Right lobe of liver (tissue), 6 donors: ENCODE measurements at regions not wholly inside any gene's neighbourhood (a gene's known extent, or its start where the extent isn't known, plus 50 kb on each side); places are given as distances from the start of the nearest gene placed in this dataset.

Source experiments
- ATAC-seq, 4 donors: fragments of 200-7000 bp; cut with Tn5 transposase; one replicate each; pipeline ENCODE4 v1.9.1; 2020; ENCODE audit warnings: mild to moderate bottlenecking in 4 of 4, moderate library complexity in 4 of 4
- DNase-seq, 3 donors: peaks; one replicate each; pipeline ENCODE4 v3.0.0-alpha.2; 2020
- H3K27ac ChIP-seq, 3 donors: fragments of 200-600 bp; one replicate each; pipeline ENCODE4 v1.8.0; 2022
- H3K27me3 ChIP-seq, 2 donors: fragments of 200-600 bp; one replicate each; pipeline ENCODE4 v1.8.0; 2022
- H3K36me3 ChIP-seq, 4 donors: fragments of 200-600 bp; sonication (generic) in 1 of 4; one replicate each; pipeline versions ENCODE4 v1.5.1 to v1.8.0; 2017 to 2022; ENCODE audit warnings: control low read depth in 1 of 4
- H3K4me1 ChIP-seq, 4 donors: fragments of 200-600 bp; sonication (generic) in 1 of 4; one replicate each; pipeline versions ENCODE4 v1.5.1 to v1.8.0; 2017 to 2022; ENCODE audit warnings: control low read depth in 1 of 4
- H3K4me3 ChIP-seq, 3 donors: fragments of 200-600 bp; one replicate each; pipeline ENCODE4 v1.8.0; 2022
- H3K9me3 ChIP-seq, 4 donors: fragments of 200-600 bp; sonication (generic) in 1 of 4; one replicate each; pipeline versions ENCODE4 v1.5.1 to v1.8.0; 2017 to 2022; ENCODE audit warnings: control low read depth in 1 of 4
- CTCF ChIP-seq, 4 donors: fragments of 200-600 bp in 3 of 4; fragments of 450-650 bp in 1 of 4; IDR thresholded peaks; one replicate each; pipeline versions ENCODE4 v1.5.1 to v1.8.0; 2016 to 2022; ENCODE audit warnings: antibody characterized with exemption in 4 of 4, mild to moderate bottlenecking in 2 of 4
- POLR2A ChIP-seq: fragments of 450-650 bp; IDR thresholded peaks from one replicate; pipeline ENCODE4 v1.6.1; 2017; ENCODE audit warnings: antibody characterized with exemption, mild to moderate bottlenecking
- WGBS: methylation state at CpG from one replicate; pipeline ENCODE4 v1.1.6; 2018; ENCODE audit warnings: low coverage, low lambda C conversion rate; ENCODE audit not compliant: insufficient coverage; ENCODE audit errors: missing lambda C conversion rate; 5-methylcytosine and 5-hydroxymethylcytosine counted together
- intact Hi-C, 2 donors: fragments of 100-400 bp; cut with DNase I; formaldehyde crosslinking; loops; one replicate each; pipeline versions ENCODE4 v1.11.2 to v1.14.1; 2022
- donor health status: DM: no; HTN: yes; CAD: no.
- donor health status: DM: no; HTN: no; CAD: no.
- donor health status: DM: no; HTN: no; CAD: no.
- donor health status: DM: no; HTN: yes; CAD: no.
- donor health status: DM: no; HTN: yes; CAD: no.

- ATAC-seq = no peak
- 71% methylated on average over 3 of the region's 3 CpGs for WGBS
- no peaks in the 10 kb centered on the region for H3K27me3 ChIP-seq
Measured at GRCh38 chr3:40736943-40737342, 212.2 kb downstream of the ZNF621 start.

GRCh38 chr3:40737343-40737742, 212.6 kb downstream of the ZNF621 start:
- DNase-seq (no peak), ATAC-seq (no peak)
- Histone ChIP-seq H3K36me3 (no peaks in the 10 kb centered on the region), H3K9me3 (no peaks in the 10 kb centered on the region), H3K27ac (no peak overlapping the region), H3K27me3 (no peaks in the 10 kb centered on the region), H3K4me3 (no peak overlapping the region), H3K4me1 (no peaks in the 10 kb centered on the region)
- TF ChIP-seq POLR2A (no peak), CTCF (IDR thresholded peaks at IDR 0.05) (no peak)
- 78% methylated on average over 3 of the region's 3 CpGs for WGBS
- intact Hi-C loops = no loop called here

More at GRCh38 chr3:40736943-40737342, 212.2 kb downstream of the ZNF621 start:
- DNase-seq = no peak
- Histone ChIP-seq H3K4me3 (no peak overlapping the region), H3K36me3 (no peaks in the 10 kb centered on the region), H3K27ac (no peak overlapping the region), H3K4me1 (no peaks in the 10 kb centered on the region), H3K9me3 (no peaks in the 10 kb centered on the region)
- TF ChIP-seq CTCF (IDR thresholded peaks at IDR 0.05) (no peak), POLR2A (no peak)
- intact Hi-C loops = no loop called here

GRCh38 chr3:40739971-40740370, 215.2 kb downstream of the ZNF621 start:
- H3K4me1 ChIP-seq = no peaks in the 10 kb centered on the region
- H3K27ac ChIP-seq = no peak overlapping the region

GRCh38 chr3:40741729-40742128, 217.0 kb downstream of the ZNF621 start:
- no CpG with 5 or more reads among the region's 1 CpG for WGBS
- no peak for DNase-seq
- no peak for ATAC-seq
- H3K36me3 ChIP-seq = no peaks in the 10 kb centered on the region
- H3K4me3 ChIP-seq = no peak overlapping the region
- intact Hi-C loops = no loop called here
- H3K9me3 ChIP-seq = no peaks in the 10 kb centered on the region
- H3K27ac ChIP-seq = no peak overlapping the region
- no peaks in the 10 kb centered on the region for H3K4me1 ChIP-seq
- H3K27me3 ChIP-seq = no peaks in the 10 kb centered on the region
- TF ChIP-seq CTCF (IDR thresholded peaks at IDR 0.05) = no peak
- no peak for TF ChIP-seq POLR2A

More at GRCh38 chr3:40739971-40740370, 215.2 kb downstream of the ZNF621 start:
- Histone ChIP-seq H3K36me3 (no peaks in the 10 kb centered on the region), H3K4me3 (no peak overlapping the region), H3K9me3 (no peaks in the 10 kb centered on the region), H3K27me3 (no peaks in the 10 kb centered on the region)
- TF ChIP-seq CTCF (IDR thresholded peaks at IDR 0.05) = no peak
- no peak for TF ChIP-seq POLR2A
- ATAC-seq (no peak), DNase-seq (no peak)
- intact Hi-C loops = no loop called here
- WGBS = 13% methylated on average over 1 of the region's 1 CpG
